A673 (cell line): ENCODE measurements at regions not wholly inside any gene's neighbourhood (a gene's known extent, or its start where the extent isn't known, plus 50 kb on each side); places are given as distances from the start of the nearest gene placed in this dataset.

ENCODE experiments used
- BruUV-seq: library from RNA; stranded (reverse); fragments of 400-500 nt; replicated peaks from 2 replicates; lab custom pipeline; 2021; lab: Mats Ljungman, UMichigan
- CTCF ChIA-PET: fragments of 300-600 bp; sonication (Branson Sonifier 250); formaldehyde crosslinking; loops from one replicate; lab custom pipeline; 2022; ENCODE audit warnings: antibody characterized with exemption; lab: Charles Lee
- POLR2A ChIA-PET: fragments of 300-600 bp; sonication (Branson Sonifier 250); formaldehyde crosslinking; loops from one replicate; lab custom pipeline; 2022; ENCODE audit warnings: antibody characterized with exemption; ENCODE audit not compliant: low non-redundant PET; lab: Charles Lee
- DNase-seq: peaks from one replicate; pipeline ENCODE4 v3.0.0-alpha.2; 2015; ENCODE audit warnings: low spot score
- H3K27ac ChIP-seq: fragments of 200-600 bp; sonication (generic); 2 replicates; pipeline ENCODE4 v1.5.1; 2016; ENCODE audit warnings: mixed run types, low read depth, mild to moderate bottlenecking, mixed read lengths, antibody characterized with exemption, low read length; ENCODE audit not compliant: poor library complexity, severe bottlenecking
- H3K27me3 ChIP-seq: fragments of 200-600 bp; sonication (generic); replicated peaks from 2 replicates; pipeline ENCODE4 v1.6.1; 2017; ENCODE audit warnings: mixed run types, low read depth, mild to moderate bottlenecking, mixed read lengths, antibody characterized with exemption, low read length; ENCODE audit not compliant: insufficient read depth, poor library complexity
- H3K36me3 ChIP-seq: fragments of 200-600 bp; sonication (generic); 2 replicates; pipeline ENCODE4 v1.6.1; 2016; ENCODE audit warnings: mixed run types, mild to moderate bottlenecking, mixed read lengths, antibody characterized with exemption, low read length; ENCODE audit not compliant: insufficient read depth, poor library complexity, severe bottlenecking
- H3K4me1 ChIP-seq: fragments of 200-600 bp; sonication (generic); 2 replicates; pipeline ENCODE4 v1.6.1; 2017; ENCODE audit warnings: mixed run types, mild to moderate bottlenecking, mixed read lengths, antibody characterized with exemption, low read length; ENCODE audit not compliant: insufficient read depth, poor library complexity, severe bottlenecking
- H3K4me3 ChIP-seq: fragments of 200-600 bp; sonication (generic); 2 replicates; pipeline ENCODE4 v1.5.1; 2016; ENCODE audit warnings: low read depth, mixed run types, mild to moderate bottlenecking, mixed read lengths, low read length; ENCODE audit not compliant: poor library complexity, severe bottlenecking
- H3K9me3 ChIP-seq: fragments of 200-600 bp; sonication (generic); 2 replicates; pipeline ENCODE4 v1.6.1; 2016; ENCODE audit warnings: mixed run types, low read depth, mild to moderate bottlenecking, mixed read lengths, antibody characterized with exemption, low read length; ENCODE audit not compliant: poor library complexity, severe bottlenecking
- EZH2 ChIP-seq: fragments of 200-600 bp; sonication (generic); IDR thresholded peaks from 2 replicates; pipeline ENCODE4 v1.6.1; 2017; ENCODE audit warnings: borderline replicate concordance, low read depth, mild to moderate bottlenecking, mixed read lengths, antibody characterized with exemption, low read length; ENCODE audit not compliant: poor library complexity, severe bottlenecking
- intact Hi-C: fragments of 100-400 bp; cut with micrococcal nuclease; formaldehyde crosslinking; loops from one replicate; pipeline ENCODE4 v1.10.0; 2022; ENCODE audit not compliant: unreplicated experiment
- TF ChIP-seq, protein P1 (sequence below): fragments of 300-800, 200-600 bp; sonication (generic); conservative IDR thresholded peaks from 2 replicates; pipeline ENCODE4 v1.5.1; 2017; ENCODE audit warnings: low read depth, mild to moderate bottlenecking, antibody characterized with exemption, low read length, moderate library complexity, mixed read lengths

DNA sequence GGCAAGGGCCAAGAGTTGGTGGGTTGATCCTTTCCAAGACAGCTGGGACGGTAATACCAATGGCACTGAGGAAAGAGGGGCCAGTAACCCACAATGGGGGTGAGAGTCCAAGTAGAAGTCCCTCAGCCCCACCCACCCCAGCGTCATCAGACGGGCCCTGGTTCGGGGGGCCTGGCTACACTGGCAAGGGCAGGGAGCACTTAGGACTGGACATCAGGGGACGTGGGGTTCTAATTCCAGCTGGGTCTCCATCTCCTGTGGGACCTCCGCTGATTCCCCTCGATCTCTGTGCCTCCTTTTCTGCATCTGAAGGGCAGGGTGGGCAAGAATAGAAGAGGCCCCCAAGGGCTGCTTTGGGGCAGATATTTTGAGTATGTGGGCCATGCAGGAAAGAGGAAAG is 53.5 kb upstream of the FCN1 start:
- Histone ChIP-seq H3K27me3 (no peaks in the 10 kb centered on the region), H3K4me3 (no peak overlapping the region), H3K4me1 (peaks cover 12% of the 10 kb centered on the region), H3K27ac (no peak overlapping the region), H3K36me3 (no peaks in the 10 kb centered on the region), H3K9me3 (no peaks in the 10 kb centered on the region)
- intact Hi-C loops = no loop called here
- CTCF ChIA-PET = no interaction called here
- DNase-seq = no peak
- BruUV-seq = no TSS peak
- no peak for TF ChIP-seq EZH2
- TF ChIP-seq, protein P1, sequence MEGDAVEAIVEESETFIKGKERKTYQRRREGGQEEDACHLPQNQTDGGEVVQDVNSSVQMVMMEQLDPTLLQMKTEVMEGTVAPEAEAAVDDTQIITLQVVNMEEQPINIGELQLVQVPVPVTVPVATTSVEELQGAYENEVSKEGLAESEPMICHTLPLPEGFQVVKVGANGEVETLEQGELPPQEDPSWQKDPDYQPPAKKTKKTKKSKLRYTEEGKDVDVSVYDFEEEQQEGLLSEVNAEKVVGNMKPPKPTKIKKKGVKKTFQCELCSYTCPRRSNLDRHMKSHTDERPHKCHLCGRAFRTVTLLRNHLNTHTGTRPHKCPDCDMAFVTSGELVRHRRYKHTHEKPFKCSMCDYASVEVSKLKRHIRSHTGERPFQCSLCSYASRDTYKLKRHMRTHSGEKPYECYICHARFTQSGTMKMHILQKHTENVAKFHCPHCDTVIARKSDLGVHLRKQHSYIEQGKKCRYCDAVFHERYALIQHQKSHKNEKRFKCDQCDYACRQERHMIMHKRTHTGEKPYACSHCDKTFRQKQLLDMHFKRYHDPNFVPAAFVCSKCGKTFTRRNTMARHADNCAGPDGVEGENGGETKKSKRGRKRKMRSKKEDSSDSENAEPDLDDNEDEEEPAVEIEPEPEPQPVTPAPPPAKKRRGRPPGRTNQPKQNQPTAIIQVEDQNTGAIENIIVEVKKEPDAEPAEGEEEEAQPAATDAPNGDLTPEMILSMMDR = no peak
- POLR2A ChIA-PET = no interaction called here

DNA sequence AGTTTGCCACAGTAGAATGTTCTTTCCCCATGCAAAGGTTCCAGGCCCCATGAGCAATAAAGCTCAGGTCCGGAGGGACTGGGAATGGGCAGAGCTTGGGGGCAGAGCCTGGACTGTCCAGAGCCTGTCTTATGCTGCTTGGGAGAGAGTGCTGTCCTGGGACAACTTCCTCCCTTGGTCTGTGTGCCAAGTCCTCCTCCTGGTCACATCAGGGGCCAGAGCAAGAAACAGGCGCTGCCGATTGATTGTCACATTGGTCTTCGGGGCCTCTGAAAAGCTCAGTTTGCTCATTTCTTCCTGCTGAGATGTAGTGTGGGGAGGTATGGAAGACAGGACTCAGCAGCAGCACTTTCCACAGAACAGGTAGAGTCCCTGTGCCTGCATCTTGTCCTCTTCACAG is 54.0 kb upstream of the FCN1 start:
- BruUV-seq = no TSS peak
- no peak for DNase-seq
- CTCF ChIA-PET = no interaction called here
- intact Hi-C loops = no loop called here
- Histone ChIP-seq H3K36me3 (no peaks in the 10 kb centered on the region), H3K27me3 (no peaks in the 10 kb centered on the region), H3K27ac (no peak overlapping the region), H3K4me3 (no peak overlapping the region), H3K9me3 (no peaks in the 10 kb centered on the region), H3K4me1 (peaks cover 12% of the 10 kb centered on the region)
- POLR2A ChIA-PET = no interaction called here
- no peak for TF ChIP-seq EZH2
- TF ChIP-seq, protein P1 = no peak

DNA sequence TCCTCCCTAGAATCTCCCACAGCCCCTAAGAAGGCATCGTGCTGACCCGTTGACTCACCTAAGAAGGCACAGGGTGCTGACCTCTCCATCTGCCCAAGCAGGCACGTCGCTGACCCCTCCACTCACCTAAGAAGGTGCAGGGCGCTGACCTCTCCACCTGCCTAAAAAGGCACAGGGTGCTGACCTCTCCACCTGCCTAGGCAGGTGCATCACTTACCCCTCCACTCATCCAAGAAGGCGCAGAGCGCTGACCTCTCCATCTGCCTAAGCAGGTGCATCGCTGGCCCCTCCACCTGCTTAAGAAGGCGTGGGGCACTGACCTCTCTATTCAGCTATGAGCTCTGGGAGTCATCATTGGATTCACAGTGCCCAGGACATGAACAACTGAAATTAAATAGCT is 54.4 kb upstream of the FCN1 start:
- H3K9me3 ChIP-seq = no peaks in the 10 kb centered on the region
- CTCF ChIA-PET = no interaction called here
- DNase-seq = no peak
- H3K36me3 ChIP-seq = no peaks in the 10 kb centered on the region
- no peak for TF ChIP-seq EZH2
- TF ChIP-seq, protein P1 = no peak
- no peak overlapping the region for H3K4me3 ChIP-seq
- no peaks in the 10 kb centered on the region for H3K27me3 ChIP-seq
- intact Hi-C loops = no loop called here
- H3K4me1 ChIP-seq = peaks cover 12% of the 10 kb centered on the region
- no TSS peak for BruUV-seq
- H3K27ac ChIP-seq = no peak overlapping the region
- POLR2A ChIA-PET = no interaction called here
